ENCODE measurements at regions not wholly inside any gene's neighbourhood (a gene's known extent, or its start where the extent isn't known, plus 50 kb on each side); places are given as distances from the start of the nearest gene placed in this dataset.

DNA sequence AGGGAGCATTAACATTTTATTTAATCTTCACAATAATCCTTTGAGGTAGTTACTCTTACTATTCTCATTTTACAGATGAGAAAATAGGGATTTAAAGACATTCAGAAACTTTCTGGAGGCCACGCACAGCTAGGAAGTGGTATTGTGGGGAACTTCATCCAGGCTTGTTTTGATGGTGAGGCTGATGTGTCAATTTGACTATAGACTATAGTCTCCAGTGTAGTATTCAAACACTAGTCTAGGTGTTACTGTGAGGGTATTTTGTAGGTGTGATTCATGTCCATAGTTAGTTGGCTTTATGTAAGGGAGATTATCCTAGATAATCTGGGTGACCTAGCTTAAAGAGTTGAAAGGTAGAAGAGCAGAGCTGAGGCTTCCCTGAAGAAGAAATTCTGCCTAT, 54.1 kb upstream of the ELL2 start:
- DNase-seq (ENCODE audit: low read depth): no peak
- TF ChIP-seq, protein P1, sequence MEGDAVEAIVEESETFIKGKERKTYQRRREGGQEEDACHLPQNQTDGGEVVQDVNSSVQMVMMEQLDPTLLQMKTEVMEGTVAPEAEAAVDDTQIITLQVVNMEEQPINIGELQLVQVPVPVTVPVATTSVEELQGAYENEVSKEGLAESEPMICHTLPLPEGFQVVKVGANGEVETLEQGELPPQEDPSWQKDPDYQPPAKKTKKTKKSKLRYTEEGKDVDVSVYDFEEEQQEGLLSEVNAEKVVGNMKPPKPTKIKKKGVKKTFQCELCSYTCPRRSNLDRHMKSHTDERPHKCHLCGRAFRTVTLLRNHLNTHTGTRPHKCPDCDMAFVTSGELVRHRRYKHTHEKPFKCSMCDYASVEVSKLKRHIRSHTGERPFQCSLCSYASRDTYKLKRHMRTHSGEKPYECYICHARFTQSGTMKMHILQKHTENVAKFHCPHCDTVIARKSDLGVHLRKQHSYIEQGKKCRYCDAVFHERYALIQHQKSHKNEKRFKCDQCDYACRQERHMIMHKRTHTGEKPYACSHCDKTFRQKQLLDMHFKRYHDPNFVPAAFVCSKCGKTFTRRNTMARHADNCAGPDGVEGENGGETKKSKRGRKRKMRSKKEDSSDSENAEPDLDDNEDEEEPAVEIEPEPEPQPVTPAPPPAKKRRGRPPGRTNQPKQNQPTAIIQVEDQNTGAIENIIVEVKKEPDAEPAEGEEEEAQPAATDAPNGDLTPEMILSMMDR (IDR thresholded peaks at IDR 0.05; ENCODE audit: insufficient read depth, low read depth, low read length, missing control alignments): no peak
- H3K4me3 ChIP-seq (ENCODE audit: low read depth, low read length): no peak overlapping the region

DNA sequence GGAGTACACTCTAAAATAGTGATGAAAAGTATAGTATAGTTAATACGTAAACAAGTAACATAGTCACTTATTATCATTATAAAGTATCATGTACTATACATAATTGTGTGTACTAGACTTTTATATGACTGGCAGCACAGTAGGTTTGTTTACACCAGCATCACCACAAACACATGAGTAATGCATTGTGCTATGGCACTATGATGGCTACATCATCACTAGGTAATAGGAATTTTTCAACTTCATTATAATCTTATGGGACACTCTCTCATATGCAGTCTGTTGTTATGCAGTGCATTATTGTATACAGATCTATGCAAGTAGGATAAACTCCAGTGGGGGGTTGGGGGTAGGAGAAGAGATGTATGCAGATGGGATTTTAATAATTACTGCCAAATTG, 52.7 kb upstream of the ELL2 start:
- TF ChIP-seq, protein P1 (IDR thresholded peaks at IDR 0.05; ENCODE audit: insufficient read depth, low read depth, low read length, missing control alignments): no peak
- H3K4me3 ChIP-seq (ENCODE audit: low read depth, low read length): no peak overlapping the region
- DNase-seq (ENCODE audit: low read depth): no peak

DNA sequence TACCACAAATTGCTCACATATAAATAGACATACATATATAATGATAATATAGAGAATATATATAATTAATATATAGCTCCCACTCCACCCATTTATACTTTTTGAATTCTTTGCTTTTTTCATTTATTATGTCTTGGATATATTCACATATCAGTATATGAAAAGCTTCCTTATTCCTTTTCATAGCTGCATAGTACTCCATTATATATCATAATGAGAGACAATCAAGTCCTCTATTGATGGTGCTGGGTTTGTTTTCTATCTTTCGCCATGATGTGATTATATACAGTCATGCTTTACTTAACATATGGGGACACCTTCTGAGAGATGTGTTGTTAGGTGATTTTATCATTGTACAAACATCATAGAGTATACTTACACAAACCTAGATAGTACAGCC, 51.6 kb upstream of the ELL2 start:
- H3K4me3 ChIP-seq (ENCODE audit: low read depth, low read length): no peak overlapping the region
- TF ChIP-seq, protein P1 (IDR thresholded peaks at IDR 0.05; ENCODE audit: insufficient read depth, low read depth, low read length, missing control alignments): no peak
- no peak for DNase-seq (ENCODE audit: low read depth)

DNA sequence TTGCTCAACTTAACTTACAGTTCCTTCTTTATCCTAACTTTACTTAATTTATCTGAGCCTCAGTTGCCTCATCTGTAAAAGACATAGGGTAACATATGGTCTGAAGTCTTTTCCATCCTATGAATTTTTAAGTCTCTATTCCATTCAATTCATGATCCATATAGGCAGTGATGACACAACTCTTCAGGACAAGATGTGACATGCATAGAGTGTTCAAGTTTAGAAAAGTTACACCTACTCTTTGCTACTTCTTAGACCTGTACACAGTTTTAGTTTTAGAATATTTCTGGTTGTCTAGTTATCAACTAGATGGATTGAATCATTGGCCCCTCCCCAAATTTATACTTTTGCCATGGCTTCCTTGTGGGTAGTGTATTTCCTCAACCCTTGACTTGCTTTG, 50.7 kb upstream of the ELL2 start:
- H3K4me3 ChIP-seq (ENCODE audit: low read depth, low read length): no peak overlapping the region
- DNase-seq (ENCODE audit: low read depth): no peak
- TF ChIP-seq, protein P1 (IDR thresholded peaks at IDR 0.05; ENCODE audit: insufficient read depth, low read depth, low read length, missing control alignments): no peak
